AG04450 (cell line): ENCODE measurements at regions not wholly inside any gene's neighbourhood (a gene's known extent, or its start where the extent isn't known, plus 50 kb on each side); places are given as distances from the start of the nearest gene placed in this dataset.

Source experiments
- CTCF ChIA-PET: fragments of 300-600, 350-600 bp; formaldehyde crosslinking; extraction: SDS; loops from one replicate; lab custom pipeline; 2022; ENCODE audit warnings: antibody characterized with exemption, inconsistent platforms; lab: Charles Lee
- POLR2A ChIA-PET: fragments of 350-600 bp; formaldehyde crosslinking; extraction: SDS; loops from one replicate; lab custom pipeline; 2021; ENCODE audit warnings: antibody characterized with exemption, inconsistent platforms; lab: Yijun Ruan, JAX
- DNase-seq: peaks from one replicate; pipeline ENCODE4 v3.0.0-alpha.2; 2011; ENCODE audit warnings: low read depth, low spot score
- H3K27ac ChIP-seq: one replicate; pipeline ENCODE4 v1.5.1; 2012; ENCODE audit warnings: low read depth, low read length, control low read depth
- H3K27me3 ChIP-seq: one replicate; pipeline ENCODE4 v1.6.0; 2012; ENCODE audit warnings: low read length; ENCODE audit not compliant: control insufficient read depth, insufficient read depth
- H3K4me3 ChIP-seq: 2 replicates; pipeline ENCODE4 v1.5.1; 2011; ENCODE audit warnings: mild to moderate bottlenecking, low read depth, low read length, control low read depth
- H3K9me3 ChIP-seq: 2 replicates; pipeline ENCODE4 v1.5.1; 2012; ENCODE audit warnings: low read length; ENCODE audit not compliant: control insufficient read depth, insufficient read depth
- TF ChIP-seq, protein P1 (sequence below): IDR thresholded peaks from 2 replicates; pipeline ENCODE4 v1.5.1; 2011; ENCODE audit warnings: low read depth, low read length, control low read depth, inconsistent platforms

DNA sequence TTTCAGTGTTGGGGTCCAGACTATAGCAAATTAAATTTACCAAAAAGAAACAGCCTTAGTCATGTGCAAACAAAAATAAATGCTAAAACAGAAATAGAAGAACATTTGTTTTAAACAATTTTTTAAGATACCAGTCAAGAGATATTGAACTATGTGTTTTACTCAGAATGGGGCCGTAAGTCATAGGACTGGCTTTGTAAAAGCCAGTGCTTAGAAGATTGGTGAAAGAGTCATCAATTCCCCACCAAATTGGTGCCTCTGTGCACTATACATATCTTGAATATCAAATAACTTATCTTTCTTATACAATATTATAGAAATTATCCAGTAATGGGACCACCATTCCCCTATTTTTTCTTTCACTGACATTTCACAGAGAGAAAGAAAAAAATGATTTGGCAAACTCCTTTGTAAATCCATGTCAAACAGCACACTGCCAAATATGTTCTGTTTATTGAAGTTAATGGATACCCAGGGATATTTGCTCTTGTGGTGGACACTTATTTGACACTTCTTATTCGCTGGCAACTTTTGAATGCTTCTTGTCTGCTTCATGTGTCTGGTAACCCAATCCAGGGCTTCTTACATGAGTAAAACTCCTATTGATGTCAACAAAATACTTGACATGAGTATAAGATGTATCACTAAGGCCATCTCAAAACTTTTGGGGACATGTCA, 145.7 kb upstream of the PKN2 start:
- no peak for DNase-seq
- ChIA-PET CTCF (no interaction called here), POLR2A (no interaction called here)
- Histone ChIP-seq H3K4me3 (no peak overlapping the region), H3K27me3 (no peaks in the 10 kb centered on the region), H3K9me3 (no peaks in the 10 kb centered on the region), H3K27ac (no peak overlapping the region)
- TF ChIP-seq, protein P1, sequence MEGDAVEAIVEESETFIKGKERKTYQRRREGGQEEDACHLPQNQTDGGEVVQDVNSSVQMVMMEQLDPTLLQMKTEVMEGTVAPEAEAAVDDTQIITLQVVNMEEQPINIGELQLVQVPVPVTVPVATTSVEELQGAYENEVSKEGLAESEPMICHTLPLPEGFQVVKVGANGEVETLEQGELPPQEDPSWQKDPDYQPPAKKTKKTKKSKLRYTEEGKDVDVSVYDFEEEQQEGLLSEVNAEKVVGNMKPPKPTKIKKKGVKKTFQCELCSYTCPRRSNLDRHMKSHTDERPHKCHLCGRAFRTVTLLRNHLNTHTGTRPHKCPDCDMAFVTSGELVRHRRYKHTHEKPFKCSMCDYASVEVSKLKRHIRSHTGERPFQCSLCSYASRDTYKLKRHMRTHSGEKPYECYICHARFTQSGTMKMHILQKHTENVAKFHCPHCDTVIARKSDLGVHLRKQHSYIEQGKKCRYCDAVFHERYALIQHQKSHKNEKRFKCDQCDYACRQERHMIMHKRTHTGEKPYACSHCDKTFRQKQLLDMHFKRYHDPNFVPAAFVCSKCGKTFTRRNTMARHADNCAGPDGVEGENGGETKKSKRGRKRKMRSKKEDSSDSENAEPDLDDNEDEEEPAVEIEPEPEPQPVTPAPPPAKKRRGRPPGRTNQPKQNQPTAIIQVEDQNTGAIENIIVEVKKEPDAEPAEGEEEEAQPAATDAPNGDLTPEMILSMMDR: no peak

- DNase-seq: no peak
- H3K4me3 ChIP-seq: no peak overlapping the region
- POLR2A ChIA-PET: no interaction called here
- no peaks in the 10 kb centered on the region for H3K9me3 ChIP-seq
- CTCF ChIA-PET: no interaction called here
- no peak overlapping the region for H3K27ac ChIP-seq
- TF ChIP-seq, protein P1: no peak
- H3K27me3 ChIP-seq: no peaks in the 10 kb centered on the region
Observed at GRCh38 chr1:88540255-88540654, 143.8 kb upstream of the PKN2 start.

DNA sequence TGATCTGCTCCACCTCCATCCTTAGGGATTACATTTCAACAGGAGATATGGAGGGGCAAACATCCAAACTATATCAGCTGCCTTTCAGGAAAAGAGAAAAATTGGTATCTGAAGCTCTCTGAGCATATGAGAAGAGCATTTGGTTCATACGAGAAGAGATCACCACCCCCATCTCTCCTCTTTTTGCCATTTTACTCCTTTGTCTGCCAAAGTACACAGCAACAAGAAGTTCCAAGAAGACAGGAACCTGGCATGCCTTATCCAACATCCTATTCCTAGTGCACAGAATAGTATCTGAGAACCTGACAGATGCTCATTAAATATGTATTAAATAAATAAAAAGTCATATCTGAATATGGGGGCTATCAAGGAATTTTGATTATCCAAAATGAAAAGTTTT, 142.5 kb upstream of the PKN2 start:
- H3K27me3 ChIP-seq: no peaks in the 10 kb centered on the region
- H3K4me3 ChIP-seq: no peak overlapping the region
- no peaks in the 10 kb centered on the region for H3K9me3 ChIP-seq
- TF ChIP-seq, protein P1: no peak
- no peak for DNase-seq
- CTCF ChIA-PET: no interaction called here
- H3K27ac ChIP-seq: no peak overlapping the region
- POLR2A ChIA-PET: no interaction called here

- CTCF ChIA-PET: no interaction called here
Observed at GRCh38 chr1:88544195-88544594, 139.9 kb upstream of the PKN2 start.

DNA sequence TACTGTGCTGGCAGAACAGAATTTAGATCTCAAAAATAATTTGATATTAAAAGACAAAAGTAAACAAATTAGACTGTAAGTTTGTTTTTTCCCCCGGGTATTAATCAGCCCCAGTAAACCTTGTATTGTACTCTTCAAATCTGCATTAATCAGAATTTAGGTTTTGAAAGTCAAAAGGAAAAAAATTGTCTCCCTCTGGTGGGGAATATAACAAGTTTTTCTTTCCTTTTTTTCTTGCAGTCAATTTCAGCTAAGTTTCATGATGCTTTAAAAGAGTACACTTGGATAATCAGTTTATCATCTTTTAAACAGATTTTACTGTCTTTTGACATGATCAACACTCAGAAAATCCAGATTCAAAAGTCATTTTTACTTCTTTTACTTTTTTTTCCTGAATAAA, 134.5 kb upstream of the PKN2 start:
- ChIA-PET POLR2A (no interaction called here), CTCF (interaction anchor here (1.3 to 2.1 kb wide), 3 partner anchors 368 to 1415 kb away, joined by 5 read pairs; no protein-coding TSS in a partner anchor)
- no peak overlapping the region for H3K27ac ChIP-seq
- no peaks in the 10 kb centered on the region for H3K9me3 ChIP-seq
- H3K4me3 ChIP-seq: no peak overlapping the region
- TF ChIP-seq, protein P1: peak; percentile 36
- no peaks in the 10 kb centered on the region for H3K27me3 ChIP-seq
- DNase-seq: no peak

More at GRCh38 chr1:88544195-88544594, 139.9 kb upstream of the PKN2 start:
- TF ChIP-seq, protein P1: no peak
- POLR2A ChIA-PET: no interaction called here
- Histone ChIP-seq H3K9me3 (no peaks in the 10 kb centered on the region), H3K27ac (no peak overlapping the region), H3K27me3 (no peaks in the 10 kb centered on the region), H3K4me3 (no peak overlapping the region)
- no peak for DNase-seq
